Neural cell (in vitro differentiated cells): ENCODE measurements at regions not wholly inside any gene's neighbourhood (a gene's known extent, or its start where the extent isn't known, plus 50 kb on each side); places are given as distances from the start of the nearest gene placed in this dataset.
"Not testable (repeated sequence)": the region's sequence is repeated elsewhere in the genome, so short reads cannot be mapped to it uniquely, and the experiment has no call there.

Experiments
- H2AFZ ChIP-seq: fragments of 200-600, 300-800 bp; sonication (generic), shearing (Covaris generic); 2 replicates; pipeline ENCODE4 v1.6.0; 2014; ENCODE audit warnings: low read depth, mild to moderate bottlenecking, antibody characterized with exemption, low read length, moderate library complexity
- H3F3A ChIP-seq: fragments of 200-600 bp; shearing (Covaris generic); 2 replicates; pipeline ENCODE4 v1.6.1; 2016; ENCODE audit warnings: mild to moderate bottlenecking, moderate library complexity, mixed read lengths, antibody characterized with exemption, low read length; ENCODE audit not compliant: insufficient read depth, poor library complexity, severe bottlenecking
- H3K27ac ChIP-seq: fragments of 200-600, 300-800 bp; sonication (generic), shearing (Covaris generic); 2 replicates; pipeline ENCODE4 v1.5.1; 2014; ENCODE audit warnings: mild to moderate bottlenecking, low read length, moderate library complexity
- H3K27me3 ChIP-seq: fragments of 300-800, 200-600 bp; sonication (generic), shearing (Covaris generic); 2 replicates; pipeline ENCODE4 v1.6.0; 2014; ENCODE audit warnings: mild to moderate bottlenecking, low read depth, low read length, moderate library complexity; ENCODE audit not compliant: insufficient read depth
- H3K36me3 ChIP-seq: fragments of 300-800, 200-600 bp; sonication (generic), shearing (Covaris generic); 2 replicates; pipeline ENCODE4 v1.5.1; 2014; ENCODE audit warnings: mild to moderate bottlenecking, antibody characterized with exemption, low read length, moderate library complexity; ENCODE audit not compliant: insufficient read depth
- H3K4me2 ChIP-seq: fragments of 300-800, 200-600 bp; sonication (generic), shearing (Covaris generic); 2 replicates; pipeline ENCODE4 v1.6.0; 2014; ENCODE audit warnings: mild to moderate bottlenecking, low read length
- H3K4me3 ChIP-seq: fragments of 300-800, 200-600 bp; sonication (generic), shearing (Covaris generic); 2 replicates; pipeline ENCODE4 v1.5.1; 2014; ENCODE audit warnings: mild to moderate bottlenecking, low read length, moderate library complexity
- H3K79me2 ChIP-seq: fragments of 200-600 bp; shearing (Covaris generic); replicated peaks from 2 replicates; pipeline ENCODE4 v1.6.0; 2014; ENCODE audit warnings: mild to moderate bottlenecking, low read length, moderate library complexity; ENCODE audit not compliant: insufficient read depth
- H3K9ac ChIP-seq: fragments of 300-800, 200-600 bp; sonication (generic), shearing (Covaris generic); 2 replicates; pipeline ENCODE4 v1.6.1; 2016; ENCODE audit warnings: mild to moderate bottlenecking, low read length, mixed read lengths
- H3K9me2 ChIP-seq: fragments of 200-600 bp; shearing (Covaris generic); 2 replicates; pipeline ENCODE4 v1.6.1; 2016; ENCODE audit warnings: mild to moderate bottlenecking, low read length, mixed read lengths; ENCODE audit not compliant: insufficient read depth
- H3K9me3 ChIP-seq: fragments of 200-600, 300-800 bp; sonication (generic), shearing (Covaris generic); 2 replicates; pipeline ENCODE4 v1.6.1; 2016; ENCODE audit warnings: mild to moderate bottlenecking, mixed run types, low read length, moderate library complexity, mixed read lengths
- H4K20me1 ChIP-seq: fragments of 200-600 bp; shearing (Covaris generic); 2 replicates; pipeline ENCODE4 v1.6.1; 2016; ENCODE audit warnings: mild to moderate bottlenecking, mixed run types; ENCODE audit not compliant: insufficient read depth
- EP300 ChIP-seq: fragments of 450-650 bp; conservative IDR thresholded peaks from 2 replicates; pipeline ENCODE4 v1.6.1; 2014; ENCODE audit warnings: antibody characterized with exemption, mild to moderate bottlenecking, moderate library complexity; ENCODE audit not compliant: poor library complexity, severe bottlenecking
- EZH2 ChIP-seq: fragments of 200-600, 300-800 bp; shearing (Covaris generic), sonication (generic); IDR thresholded peaks from 2 replicates; pipeline ENCODE4 v1.6.1; 2014; ENCODE audit warnings: antibody characterized with exemption, low read length, borderline replicate concordance, mild to moderate bottlenecking; ENCODE audit not compliant: insufficient read depth, poor library complexity, severe bottlenecking
- MXI1 ChIP-seq: fragments of 450-650 bp; conservative IDR thresholded peaks from 2 replicates; pipeline ENCODE4 v1.6.1; 2014; ENCODE audit warnings: antibody characterized with exemption, mild to moderate bottlenecking; ENCODE audit not compliant: poor library complexity, severe bottlenecking
- POLR2AphosphoS5 ChIP-seq: IDR thresholded peaks from 2 replicates; pipeline ENCODE4 v1.6.1; 2012
- RAD21 ChIP-seq: fragments of 450-650 bp; conservative IDR thresholded peaks from 2 replicates; pipeline ENCODE4 v1.6.1; 2014; ENCODE audit warnings: antibody characterized with exemption, mild to moderate bottlenecking, moderate library complexity
- REST ChIP-seq: IDR thresholded peaks from 2 replicates; pipeline ENCODE4 v1.6.1; 2012; ENCODE audit warnings: borderline replicate concordance
- SMC3 ChIP-seq: fragments of 450-650 bp; conservative IDR thresholded peaks from 2 replicates; pipeline ENCODE4 v1.6.1; 2014; ENCODE audit warnings: antibody characterized with exemption, mild to moderate bottlenecking, moderate library complexity; ENCODE audit not compliant: poor library complexity
- TAF1 ChIP-seq: IDR thresholded peaks from 2 replicates; pipeline ENCODE4 v1.6.1; 2012; ENCODE audit warnings: low read depth
- TF ChIP-seq, protein P1 (sequence below): fragments of 450-650 bp; IDR thresholded peaks from 2 replicates; pipeline ENCODE4 v1.5.1; 2014; ENCODE audit warnings: antibody characterized with exemption, mild to moderate bottlenecking, moderate library complexity; ENCODE audit not compliant: poor library complexity, severe bottlenecking

DNA sequence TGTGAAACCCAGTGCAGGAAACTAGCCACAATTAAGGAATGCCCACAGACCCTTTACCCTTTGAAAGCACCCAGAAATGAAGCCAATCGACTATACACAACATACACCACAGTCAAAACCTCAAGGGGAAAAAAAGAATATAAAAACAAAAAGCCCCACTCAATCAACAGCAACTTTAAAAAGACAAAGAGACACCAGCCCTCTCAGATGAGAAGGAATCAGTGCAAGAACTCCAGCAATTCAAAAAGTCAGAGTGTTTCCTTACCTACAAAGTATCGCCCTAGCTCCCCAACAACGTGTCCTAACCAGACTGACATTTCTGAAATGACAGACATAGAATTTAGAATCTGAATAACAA lies 147.7 kb downstream of the CHD1L start:
- Histone ChIP-seq H3K27ac (no peak overlapping the region), H2AFZ (no peak overlapping the region)
- TF ChIP-seq POLR2AphosphoS5 (no peak), SMC3 (no peak), TAF1 (no peak), REST (no peak), RAD21 (no peak), MXI1 (no peak)
- TF ChIP-seq, protein P1, sequence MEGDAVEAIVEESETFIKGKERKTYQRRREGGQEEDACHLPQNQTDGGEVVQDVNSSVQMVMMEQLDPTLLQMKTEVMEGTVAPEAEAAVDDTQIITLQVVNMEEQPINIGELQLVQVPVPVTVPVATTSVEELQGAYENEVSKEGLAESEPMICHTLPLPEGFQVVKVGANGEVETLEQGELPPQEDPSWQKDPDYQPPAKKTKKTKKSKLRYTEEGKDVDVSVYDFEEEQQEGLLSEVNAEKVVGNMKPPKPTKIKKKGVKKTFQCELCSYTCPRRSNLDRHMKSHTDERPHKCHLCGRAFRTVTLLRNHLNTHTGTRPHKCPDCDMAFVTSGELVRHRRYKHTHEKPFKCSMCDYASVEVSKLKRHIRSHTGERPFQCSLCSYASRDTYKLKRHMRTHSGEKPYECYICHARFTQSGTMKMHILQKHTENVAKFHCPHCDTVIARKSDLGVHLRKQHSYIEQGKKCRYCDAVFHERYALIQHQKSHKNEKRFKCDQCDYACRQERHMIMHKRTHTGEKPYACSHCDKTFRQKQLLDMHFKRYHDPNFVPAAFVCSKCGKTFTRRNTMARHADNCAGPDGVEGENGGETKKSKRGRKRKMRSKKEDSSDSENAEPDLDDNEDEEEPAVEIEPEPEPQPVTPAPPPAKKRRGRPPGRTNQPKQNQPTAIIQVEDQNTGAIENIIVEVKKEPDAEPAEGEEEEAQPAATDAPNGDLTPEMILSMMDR = peak; percentile 9

DNA sequence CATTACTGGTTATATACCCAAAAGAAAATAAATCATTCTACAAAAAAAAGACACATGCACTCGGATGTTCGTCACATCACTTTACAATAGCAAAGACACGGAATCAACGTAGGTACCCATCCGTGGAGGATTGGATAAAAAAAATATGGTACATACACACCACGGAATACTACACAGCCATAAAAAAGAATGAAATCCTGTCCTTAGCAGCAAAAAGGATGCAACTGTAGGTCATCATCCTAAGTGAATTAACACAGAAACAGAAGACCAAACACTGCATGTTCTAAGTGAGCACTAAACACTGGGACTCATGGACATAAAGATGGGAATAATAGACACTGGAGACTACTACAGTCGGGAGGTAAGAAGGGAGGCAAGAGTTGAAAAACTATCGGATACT lies 148.6 kb downstream of the CHD1L start:
- no peak for TF ChIP-seq REST
- TF ChIP-seq RAD21 = no peak
- TF ChIP-seq EZH2 = no peak
- TF ChIP-seq, protein P1 = no peak
- no peak for TF ChIP-seq EP300
- no peak for TF ChIP-seq MXI1
- Histone ChIP-seq H2AFZ (no peak overlapping the region), H3K27me3 (no peaks in the 10 kb centered on the region), H3K9me2 (no peaks in the 10 kb centered on the region), H3K9me3 (no peaks in the 10 kb centered on the region), H3K27ac (no peak overlapping the region), H3K9ac (no peak overlapping the region), H3K4me2 (no peak overlapping the region), H3K36me3 (no peaks in the 10 kb centered on the region), H4K20me1 (no peaks in the 10 kb centered on the region), H3F3A (no peaks in the 10 kb centered on the region), H3K79me2 (no peaks in the 10 kb centered on the region), H3K4me3 (no peak overlapping the region)

More for the DNA sequence above, 147.7 kb downstream of the CHD1L start:
- no peaks in the 10 kb centered on the region for H4K20me1 ChIP-seq
- H3K36me3 ChIP-seq = no peaks in the 10 kb centered on the region
- no peaks in the 10 kb centered on the region for H3K79me2 ChIP-seq
- no peaks in the 10 kb centered on the region for H3F3A ChIP-seq
- H3K4me2 ChIP-seq = no peak overlapping the region
- H3K9me2 ChIP-seq = no peaks in the 10 kb centered on the region
- H3K9ac ChIP-seq = no peak overlapping the region
- H3K9me3 ChIP-seq = no peaks in the 10 kb centered on the region
- H3K27me3 ChIP-seq = no peaks in the 10 kb centered on the region
- no peak overlapping the region for H3K4me3 ChIP-seq

GRCh38 chr1:147402326-147403045 lies 138.8 kb upstream of the BCL9 start:
- H2AFZ ChIP-seq, H3F3A ChIP-seq: not testable (repeated sequence)

More at GRCh38 chr1:147402326-147403045, 138.8 kb upstream of the BCL9 start:
- not testable (repeated sequence) for H3K4me2 ChIP-seq, H4K20me1 ChIP-seq, H3K36me3 ChIP-seq, H3K9me3 ChIP-seq, H3K79me2 ChIP-seq, H3K4me3 ChIP-seq, H3K27me3 ChIP-seq, H3K27ac ChIP-seq, H3K9ac ChIP-seq, H3K9me2 ChIP-seq
